GM21825 (cell line): ENCODE measurements at regions not wholly inside any gene's neighbourhood (a gene's known extent, or its start where the extent isn't known, plus 50 kb on each side); places are given as distances from the start of the nearest gene placed in this dataset.
"Not testable (repeated sequence)": the region's sequence is repeated elsewhere in the genome, so short reads cannot be mapped to it uniquely, and the experiment has no call there.

Experiments used
- ATAC-seq: cut with Tn5 transposase; IDR thresholded peaks from one replicate; pipeline ENCODE4 v1.9.1; 2021; ENCODE audit warnings: mild to moderate bottlenecking, moderate library complexity; ENCODE audit not compliant: unreplicated experiment

DNA sequence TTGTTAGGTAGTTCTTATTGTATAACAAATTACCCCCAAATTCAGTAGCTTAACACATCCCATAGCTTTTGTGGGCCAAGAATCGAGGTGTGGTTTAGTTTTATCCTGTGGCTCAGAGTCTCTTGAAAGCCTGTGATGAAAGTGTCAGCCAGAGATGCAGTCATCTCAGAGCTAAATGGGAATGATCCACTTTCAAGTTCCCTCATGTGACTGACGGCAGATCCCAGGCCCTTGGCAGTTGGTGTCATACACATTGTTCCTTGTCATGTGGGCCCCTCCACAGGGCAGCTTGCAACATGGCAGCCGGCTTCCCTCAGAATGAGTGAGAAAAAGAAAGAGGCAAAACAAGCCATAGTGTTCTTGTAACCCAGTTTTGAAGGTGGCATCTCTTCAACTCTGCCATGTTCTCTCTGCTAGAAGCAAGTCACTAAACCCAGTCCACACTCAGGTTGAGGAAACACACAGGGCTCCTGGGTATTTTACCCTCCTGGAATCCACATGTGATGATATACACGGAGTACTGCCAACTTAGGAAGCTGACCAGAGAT is 153.1 kb upstream of the LRRC61 start:
- ATAC-seq, result not testable (repeated sequence)

DNA sequence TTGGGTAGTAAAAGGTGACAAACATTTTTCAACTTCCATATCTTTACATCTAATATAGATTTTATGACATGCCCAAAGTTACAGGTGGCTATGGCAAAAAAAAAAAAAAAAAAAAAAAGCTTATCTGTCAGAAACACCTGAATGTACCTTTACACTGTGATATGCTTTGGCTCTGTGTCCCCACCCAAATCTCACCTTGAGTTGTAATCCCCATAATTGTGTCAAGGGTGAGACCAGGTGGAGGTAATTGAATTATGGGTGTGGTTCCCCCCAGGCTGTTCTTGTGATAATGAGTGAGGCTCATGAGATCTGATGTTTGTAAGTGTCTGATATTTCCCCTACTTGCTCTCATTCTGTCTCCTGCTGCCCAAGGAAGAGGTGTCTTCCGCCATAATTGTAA is 139.6 kb upstream of the LRRC61 start:
- ATAC-seq, result not testable (repeated sequence)

DNA sequence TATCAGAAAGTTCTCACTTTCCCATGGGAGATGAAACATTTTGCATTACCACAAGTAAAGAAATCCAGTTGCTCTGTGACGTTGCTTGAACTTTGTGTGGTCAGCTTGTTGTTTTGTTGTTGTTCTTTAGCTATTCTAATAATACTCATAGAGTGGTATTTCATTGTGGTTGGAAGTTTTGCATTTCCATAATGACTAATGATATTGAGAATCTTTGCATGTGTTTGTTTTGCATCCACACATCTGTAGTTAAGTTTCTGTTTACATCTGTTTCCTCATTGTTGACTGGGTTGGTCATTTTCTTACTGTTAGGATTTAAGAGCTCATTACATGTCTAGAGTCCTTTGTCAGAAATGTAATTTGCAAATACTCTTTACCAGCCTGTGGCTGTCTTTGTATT is 133.2 kb upstream of the LRRC61 start:
- ATAC-seq, result peak; percentile 91

DNA sequence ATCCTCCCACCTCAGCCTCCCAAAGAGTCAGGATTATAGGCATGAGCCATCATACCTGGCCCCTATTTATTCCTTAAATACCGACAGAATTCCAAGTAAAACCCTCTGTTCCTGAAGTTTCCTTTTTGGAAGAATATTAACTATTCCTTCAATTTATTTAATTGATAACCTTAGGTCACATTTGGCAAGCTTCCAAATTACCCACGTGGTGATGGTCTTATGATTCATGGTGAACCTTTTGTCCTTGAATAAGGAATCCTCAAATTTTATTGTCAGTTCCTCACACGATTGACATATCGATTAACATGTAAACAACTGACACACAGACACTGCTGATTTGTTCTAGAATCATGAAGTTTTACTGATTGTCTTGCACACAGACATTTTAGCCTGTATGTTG is 130.6 kb upstream of the LRRC61 start:
- ATAC-seq, result not testable (repeated sequence)

DNA sequence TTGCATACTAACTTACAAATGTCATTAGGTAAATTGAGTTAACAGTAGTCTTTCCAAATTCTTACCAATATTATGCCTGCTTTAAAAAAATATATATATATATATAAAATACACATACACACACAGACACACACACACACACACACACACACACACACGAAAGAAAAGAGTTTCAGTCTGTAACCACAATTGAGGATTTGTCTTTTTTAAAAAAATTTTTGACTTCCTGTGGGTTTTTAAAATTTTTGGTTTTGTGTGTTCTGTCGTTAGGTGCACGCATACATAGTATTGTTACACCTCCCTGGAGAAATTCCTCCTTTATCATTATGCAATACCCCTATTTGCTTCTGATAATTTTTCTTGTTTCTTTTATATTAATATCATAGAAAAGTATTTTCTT is 129.3 kb upstream of the LRRC61 start:
- ATAC-seq, result not testable (repeated sequence)
